Erythroblast (primary cell): ENCODE measurements at regions not wholly inside any gene's neighbourhood (a gene's known extent, or its start where the extent isn't known, plus 50 kb on each side); places are given as distances from the start of the nearest gene placed in this dataset.

Source experiments
- GATA1 ChIP-seq: IDR thresholded peaks from 2 replicates; pipeline ENCODE4 v1.6.1; 2011; ENCODE audit warnings: low read depth, mild to moderate bottlenecking, control low read depth, low read length, moderate library complexity
- POLR2A ChIP-seq: IDR thresholded peaks from 2 replicates; pipeline ENCODE4 v1.6.1; 2011; ENCODE audit warnings: mild to moderate bottlenecking, low read length

DNA sequence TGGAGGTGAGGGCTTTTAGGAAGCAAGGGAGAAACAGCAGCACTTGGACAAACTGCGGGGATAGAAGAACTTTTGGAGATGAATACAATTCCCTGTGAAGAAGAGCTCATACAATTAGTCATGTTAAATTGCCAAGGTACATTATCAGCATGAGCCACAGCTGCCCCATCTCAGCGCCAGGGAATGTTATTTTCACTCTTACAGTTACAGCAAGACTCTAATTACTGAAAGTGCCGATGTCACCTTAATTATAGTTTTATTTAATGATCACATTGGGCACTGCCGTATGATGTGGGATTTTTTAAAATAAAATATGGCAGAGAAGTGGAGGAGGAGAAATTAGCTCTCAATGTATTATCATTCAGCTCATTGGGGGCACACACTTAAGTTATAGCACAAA is 144.8 kb upstream of the MON1B start:
- TF ChIP-seq POLR2A (no peak), GATA1 (no peak)
